ENCODE measurements at regions not wholly inside any gene's neighbourhood (a gene's known extent, or its start where the extent isn't known, plus 50 kb on each side); places are given as distances from the start of the nearest gene placed in this dataset.

GRCh38 chr1:37274938-37275631 lies 199.3 kb upstream of the ZC3H12A start:
- TF ChIP-seq REST (IDR thresholded peaks at IDR 0.05; ENCODE audit: unreplicated experiment), result no peak
- TF ChIP-seq NANOG (IDR thresholded peaks at IDR 0.05; ENCODE audit: borderline replicate concordance), result no peak
- no peak for TF ChIP-seq EZH2phosphoT487 (IDR thresholded peaks at IDR 0.05; ENCODE audit: unreplicated experiment)
- Mint-ChIP-seq H3K27me3 (ENCODE audit: insufficient read depth, low read depth, poor library complexity) (peaks cover 7% of the 10 kb centered on the region), H3K9me3 (peaks cover 6% of the 10 kb centered on the region), H3K4me3 (no peak overlapping the region), H3K4me1 (peaks cover 26% of the 10 kb centered on the region), H3K36me3 (ENCODE audit: low read depth) (peaks cover 3% of the 10 kb centered on the region; the same call in 1 of the 3 replicates), H3K27ac (no peak overlapping the region)
- Histone ChIP-seq H3K4me1 (ENCODE audit: insufficient read depth) (peaks cover 12% of the 10 kb centered on the region), H3K36me3 (ENCODE audit: insufficient read depth) (no peaks in the 10 kb centered on the region), H3K9me2 (ENCODE audit: insufficient read depth) (no peaks in the 10 kb centered on the region), H2AFZ (peak overlapping the region; percentile 77; the same call in 1 of the 2 replicates), H3K79me2 (replicated peaks; ENCODE audit: insufficient read depth) (no peaks in the 10 kb centered on the region), H3F3A (replicated peaks; ENCODE audit: low read depth) (no peaks in the 10 kb centered on the region), H3K4me2 (0 out of 2 replicates have a peak overlapping the region, but pooled peaks have one; percentile 54), H4K20me1 (replicated peaks; ENCODE audit: insufficient read depth) (no peaks in the 10 kb centered on the region), H3K27me3 (ENCODE audit: insufficient read depth) (no peaks in the 10 kb centered on the region), H3K27ac (ENCODE audit: low read depth) (no peak overlapping the region), H3K4me3 (no peak overlapping the region)
- ATAC-seq (peak; percentile 82), DNase-seq (ENCODE audit: low spot score) (peak; percentile 75)

GRCh38 chr1:37277366-37277765 lies 197.0 kb upstream of the ZC3H12A start:
- H3K79me2 ChIP-seq (replicated peaks; ENCODE audit: insufficient read depth), result no peaks in the 10 kb centered on the region
- Mint-ChIP-seq H3K36me3 (ENCODE audit: low read depth) (peaks cover 7% of the 10 kb centered on the region; the same call in 2 of the 3 replicates), H3K9me3 (peaks cover 13% of the 10 kb centered on the region), H3K4me1 (peaks cover 21% of the 10 kb centered on the region), H3K27me3 (ENCODE audit: insufficient read depth, low read depth, poor library complexity) (peaks cover 8% of the 10 kb centered on the region), H3K4me3 (no peak overlapping the region), H3K27ac (no peak overlapping the region)
- no peaks in the 10 kb centered on the region for H3K27me3 ChIP-seq (ENCODE audit: insufficient read depth)
- no peaks in the 10 kb centered on the region for H3K36me3 ChIP-seq (ENCODE audit: insufficient read depth)
- no peak overlapping the region for H3K4me2 ChIP-seq
- no peak overlapping the region for H2AFZ ChIP-seq
- H3K9me2 ChIP-seq (ENCODE audit: insufficient read depth), result no peaks in the 10 kb centered on the region
- TF ChIP-seq ZNF462 (CRISPR knock-in tag; IDR thresholded peaks at IDR 0.05) (no peak), CTCF (conservative IDR thresholded peaks at IDR 0.05; ENCODE audit: low read depth in 2 of 2) (no peak), CREB1 (CRISPR knock-in tag; IDR thresholded peaks at IDR 0.05; ENCODE audit: low read depth) (no peak)
- H3K4me3 ChIP-seq, result no peak overlapping the region
- DNase-seq (ENCODE audit: low spot score) (no peak), ATAC-seq (no peak)
- no peak overlapping the region for H3K27ac ChIP-seq (ENCODE audit: low read depth)
- H4K20me1 ChIP-seq (replicated peaks; ENCODE audit: insufficient read depth), result no peaks in the 10 kb centered on the region
- no peaks in the 10 kb centered on the region for H3F3A ChIP-seq (replicated peaks; ENCODE audit: low read depth)
- H3K4me1 ChIP-seq (ENCODE audit: insufficient read depth), result peaks cover 12% of the 10 kb centered on the region
